SU-DHL-6 (cell line): ENCODE measurements at regions not wholly inside any gene's neighbourhood (a gene's known extent, or its start where the extent isn't known, plus 50 kb on each side); places are given as distances from the start of the nearest gene placed in this dataset.

ENCODE experiments used
- CTCF ChIP-seq: fragments of 200-600 bp; sonication (generic); IDR thresholded peaks from one replicate; pipeline ENCODE4 v1.5.1; 2017; ENCODE audit warnings: antibody characterized with exemption, mild to moderate bottlenecking, low read length, moderate library complexity; ENCODE audit not compliant: insufficient read depth, poor library complexity, severe bottlenecking
- EZH2phosphoT487 ChIP-seq: fragments of 200-600 bp; sonication (generic), shearing (Covaris generic); conservative IDR thresholded peaks from 2 replicates; pipeline ENCODE4 v1.6.1; 2018; ENCODE audit warnings: mild to moderate bottlenecking, antibody characterized with exemption, low read length, moderate library complexity, mixed read lengths

DNA sequence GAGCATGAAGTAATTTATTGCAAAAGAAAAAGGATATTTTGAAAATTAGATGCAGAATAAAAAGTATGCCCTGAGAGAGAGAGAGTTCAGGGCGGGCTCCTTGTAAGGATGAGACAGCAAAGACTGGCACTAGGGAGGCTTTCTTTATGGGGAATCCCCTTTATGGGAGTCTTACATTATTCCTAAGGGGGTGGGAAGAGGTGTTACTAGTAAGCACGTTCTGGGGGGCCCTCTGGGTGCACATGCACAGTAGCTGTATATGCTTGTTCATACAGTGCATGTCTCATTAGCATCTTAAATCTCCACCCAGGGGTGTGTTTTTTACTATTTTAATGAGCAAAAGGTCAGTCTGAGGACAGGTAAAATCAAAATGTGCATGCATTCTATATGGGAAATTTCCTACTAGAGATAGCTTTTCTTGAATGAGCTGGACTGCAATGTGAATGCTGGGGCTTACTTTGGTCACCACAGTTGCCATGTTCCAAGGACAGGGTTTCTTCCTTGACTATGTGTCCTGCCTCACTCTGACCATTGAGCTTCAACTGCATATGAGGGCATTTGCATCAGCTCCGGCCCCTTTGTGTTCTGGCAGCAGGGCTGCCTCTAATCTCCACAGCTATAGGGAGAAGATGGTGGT is 614.1 kb downstream of the NUF2 start:
- TF ChIP-seq CTCF (no peak), EZH2phosphoT487 (no peak)
